ENCODE measurements at regions not wholly inside any gene's neighbourhood (a gene's known extent, or its start where the extent isn't known, plus 50 kb on each side); places are given as distances from the start of the nearest gene placed in this dataset.

DNA sequence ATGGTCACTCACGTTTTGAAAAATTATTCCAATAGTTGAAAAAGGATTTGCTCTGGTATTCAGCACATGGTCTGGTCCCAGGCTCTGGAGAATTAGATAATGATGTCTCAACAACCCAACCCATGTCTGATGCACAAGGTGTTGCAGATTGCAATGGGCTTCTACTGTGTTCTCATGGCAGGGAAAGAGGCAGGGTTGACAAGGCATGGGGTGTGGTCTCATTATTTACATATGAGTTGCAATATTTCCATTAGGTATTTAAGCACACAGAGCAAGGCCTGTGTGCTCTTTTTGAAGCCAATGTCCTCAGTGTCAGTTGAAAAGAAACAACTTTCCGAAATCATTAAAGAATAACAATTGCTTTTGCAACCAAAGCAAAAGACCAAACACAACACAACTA is 381.9 kb upstream of the PBX1 start:
- no peaks in the 10 kb centered on the region for H3K79me2 ChIP-seq (ENCODE audit: insufficient read depth, low read length)
- no peak overlapping the region for H2AFZ ChIP-seq (ENCODE audit: low read depth, low read length, poor library complexity, severe bottlenecking)
- H4K20me1 ChIP-seq (ENCODE audit: insufficient read depth), result no peaks in the 10 kb centered on the region
- POLR2A ChIA-PET, result no interaction called here
- CTCF ChIA-PET, result no interaction called here
- H3K4me1 ChIP-seq (ENCODE audit: control insufficient read depth in 1 of 2, insufficient read depth in 2 of 2, low read length in 2 of 2), result no peaks in the 10 kb centered on the region
- TF ChIP-seq, protein P1, sequence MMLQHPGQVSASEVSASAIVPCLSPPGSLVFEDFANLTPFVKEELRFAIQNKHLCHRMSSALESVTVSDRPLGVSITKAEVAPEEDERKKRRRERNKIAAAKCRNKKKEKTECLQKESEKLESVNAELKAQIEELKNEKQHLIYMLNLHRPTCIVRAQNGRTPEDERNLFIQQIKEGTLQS (IDR thresholded peaks at IDR 0.05), result no peak
- TF ChIP-seq, protein P2, sequence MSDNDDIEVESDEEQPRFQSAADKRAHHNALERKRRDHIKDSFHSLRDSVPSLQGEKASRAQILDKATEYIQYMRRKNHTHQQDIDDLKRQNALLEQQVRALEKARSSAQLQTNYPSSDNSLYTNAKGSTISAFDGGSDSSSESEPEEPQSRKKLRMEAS (IDR thresholded peaks at IDR 0.05), result no peak
- TF ChIP-seq, protein P3, sequence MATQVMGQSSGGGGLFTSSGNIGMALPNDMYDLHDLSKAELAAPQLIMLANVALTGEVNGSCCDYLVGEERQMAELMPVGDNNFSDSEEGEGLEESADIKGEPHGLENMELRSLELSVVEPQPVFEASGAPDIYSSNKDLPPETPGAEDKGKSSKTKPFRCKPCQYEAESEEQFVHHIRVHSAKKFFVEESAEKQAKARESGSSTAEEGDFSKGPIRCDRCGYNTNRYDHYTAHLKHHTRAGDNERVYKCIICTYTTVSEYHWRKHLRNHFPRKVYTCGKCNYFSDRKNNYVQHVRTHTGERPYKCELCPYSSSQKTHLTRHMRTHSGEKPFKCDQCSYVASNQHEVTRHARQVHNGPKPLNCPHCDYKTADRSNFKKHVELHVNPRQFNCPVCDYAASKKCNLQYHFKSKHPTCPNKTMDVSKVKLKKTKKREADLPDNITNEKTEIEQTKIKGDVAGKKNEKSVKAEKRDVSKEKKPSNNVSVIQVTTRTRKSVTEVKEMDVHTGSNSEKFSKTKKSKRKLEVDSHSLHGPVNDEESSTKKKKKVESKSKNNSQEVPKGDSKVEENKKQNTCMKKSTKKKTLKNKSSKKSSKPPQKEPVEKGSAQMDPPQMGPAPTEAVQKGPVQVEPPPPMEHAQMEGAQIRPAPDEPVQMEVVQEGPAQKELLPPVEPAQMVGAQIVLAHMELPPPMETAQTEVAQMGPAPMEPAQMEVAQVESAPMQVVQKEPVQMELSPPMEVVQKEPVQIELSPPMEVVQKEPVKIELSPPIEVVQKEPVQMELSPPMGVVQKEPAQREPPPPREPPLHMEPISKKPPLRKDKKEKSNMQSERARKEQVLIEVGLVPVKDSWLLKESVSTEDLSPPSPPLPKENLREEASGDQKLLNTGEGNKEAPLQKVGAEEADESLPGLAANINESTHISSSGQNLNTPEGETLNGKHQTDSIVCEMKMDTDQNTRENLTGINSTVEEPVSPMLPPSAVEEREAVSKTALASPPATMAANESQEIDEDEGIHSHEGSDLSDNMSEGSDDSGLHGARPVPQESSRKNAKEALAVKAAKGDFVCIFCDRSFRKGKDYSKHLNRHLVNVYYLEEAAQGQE (IDR thresholded peaks at IDR 0.05; ENCODE audit: low read depth), result no peak
- TF ChIP-seq, protein P4, sequence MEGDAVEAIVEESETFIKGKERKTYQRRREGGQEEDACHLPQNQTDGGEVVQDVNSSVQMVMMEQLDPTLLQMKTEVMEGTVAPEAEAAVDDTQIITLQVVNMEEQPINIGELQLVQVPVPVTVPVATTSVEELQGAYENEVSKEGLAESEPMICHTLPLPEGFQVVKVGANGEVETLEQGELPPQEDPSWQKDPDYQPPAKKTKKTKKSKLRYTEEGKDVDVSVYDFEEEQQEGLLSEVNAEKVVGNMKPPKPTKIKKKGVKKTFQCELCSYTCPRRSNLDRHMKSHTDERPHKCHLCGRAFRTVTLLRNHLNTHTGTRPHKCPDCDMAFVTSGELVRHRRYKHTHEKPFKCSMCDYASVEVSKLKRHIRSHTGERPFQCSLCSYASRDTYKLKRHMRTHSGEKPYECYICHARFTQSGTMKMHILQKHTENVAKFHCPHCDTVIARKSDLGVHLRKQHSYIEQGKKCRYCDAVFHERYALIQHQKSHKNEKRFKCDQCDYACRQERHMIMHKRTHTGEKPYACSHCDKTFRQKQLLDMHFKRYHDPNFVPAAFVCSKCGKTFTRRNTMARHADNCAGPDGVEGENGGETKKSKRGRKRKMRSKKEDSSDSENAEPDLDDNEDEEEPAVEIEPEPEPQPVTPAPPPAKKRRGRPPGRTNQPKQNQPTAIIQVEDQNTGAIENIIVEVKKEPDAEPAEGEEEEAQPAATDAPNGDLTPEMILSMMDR (IDR thresholded peaks at IDR 0.05 in 2 of 3, conservative IDR thresholded peaks at IDR 0.05 in 1 of 3; ENCODE audit: borderline replicate concordance in 1 of 3, insufficient read depth in 1 of 3, low read depth in 2 of 3, low read length in 2 of 3), result no peak
- no peak for TF ChIP-seq CBX3 (IDR thresholded peaks at IDR 0.05; ENCODE audit: low read depth)
- DNase-seq (ENCODE audit: low read depth, low spot score), result no peak
- no peaks in the 10 kb centered on the region for H3K27me3 ChIP-seq (ENCODE audit: insufficient read depth, low read length)
- no peaks in the 10 kb centered on the region for H3K9me3 ChIP-seq (ENCODE audit: control insufficient read depth in 1 of 2, insufficient read depth in 1 of 2, low read depth in 1 of 2, low read length in 2 of 2)
- no peak overlapping the region for H3K27ac ChIP-seq (ENCODE audit: low read depth, low read length)
- H3K9me2 ChIP-seq (ENCODE audit: insufficient read depth), result no peaks in the 10 kb centered on the region
- RAD21 ChIA-PET (ENCODE audit: low non-redundant PET in 1 of 2, low total read pairs in 2 of 2, uncharacterized antibody in 2 of 2, unreplicated experiment in 2 of 2), result no interaction called here
- H3K4me2 ChIP-seq (ENCODE audit: low read length), result no peak overlapping the region
- H3K9ac ChIP-seq (ENCODE audit: low read length), result no peak overlapping the region
- intact Hi-C loops (cut with micrococcal nuclease), result loop anchor here (10.0 kb wide), 1 partner anchor 338 kb away; no protein-coding TSS in a partner anchor
- H3K36me3 ChIP-seq (ENCODE audit: control insufficient read depth in 1 of 2, insufficient read depth in 2 of 2, low read length in 2 of 2), result no peaks in the 10 kb centered on the region
- no TSS peak for BruUV-seq (replicated peaks)
- H3K4me3 ChIP-seq (replicated peaks in 1 of 2; ENCODE audit: low read depth in 1 of 2, low read length in 2 of 2), result no peak overlapping the region
- ATAC-seq, result no peak

Data from HCT116 (cell line).